ENCODE measurements at regions not wholly inside any gene's neighbourhood (a gene's known extent, or its start where the extent isn't known, plus 50 kb on each side); places are given as distances from the start of the nearest gene placed in this dataset.

DNA sequence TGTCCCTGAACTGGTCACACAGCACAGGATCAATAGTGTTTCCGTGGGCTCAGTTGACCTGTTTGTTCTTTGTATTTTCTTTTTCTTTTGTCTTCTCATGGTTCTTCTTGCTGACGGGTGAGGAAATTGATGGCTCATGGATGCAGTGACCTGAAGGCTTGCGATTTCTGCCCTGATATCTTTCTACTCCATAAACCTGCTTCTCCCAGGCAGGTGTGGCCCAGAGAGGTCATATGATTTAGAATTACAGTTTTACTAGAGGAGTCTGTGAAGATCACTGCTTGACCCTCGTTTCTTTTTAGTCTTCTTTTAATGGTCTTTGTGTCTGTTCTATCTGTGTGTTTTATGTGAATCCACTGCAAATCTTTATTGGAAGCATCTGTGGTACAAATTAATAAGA lies 195.1 kb upstream of the KLF6 start:
- Histone ChIP-seq H3K27ac (peak overlapping the region in 3 of 4 donors; percentile 37 to 65 (median 46)), H3K36me3 (no peaks in the 10 kb centered on the region), H3K27me3 (no peaks in the 10 kb centered on the region), H3K9me3 (no peaks in the 10 kb centered on the region), H3K4me1 (peaks cover 0 to 26% (median 8%) of the 10 kb centered on the region in 4 donors), H3K4me3 (no peak overlapping the region)
- TF ChIP-seq POLR2AphosphoS5 (IDR thresholded peaks at IDR 0.05) (no peak), EP300 (IDR thresholded peaks at IDR 0.05; ENCODE audit: low read depth) (no peak), POLR2A (IDR thresholded peaks at IDR 0.05) (no peak)
- TF ChIP-seq, protein P1, sequence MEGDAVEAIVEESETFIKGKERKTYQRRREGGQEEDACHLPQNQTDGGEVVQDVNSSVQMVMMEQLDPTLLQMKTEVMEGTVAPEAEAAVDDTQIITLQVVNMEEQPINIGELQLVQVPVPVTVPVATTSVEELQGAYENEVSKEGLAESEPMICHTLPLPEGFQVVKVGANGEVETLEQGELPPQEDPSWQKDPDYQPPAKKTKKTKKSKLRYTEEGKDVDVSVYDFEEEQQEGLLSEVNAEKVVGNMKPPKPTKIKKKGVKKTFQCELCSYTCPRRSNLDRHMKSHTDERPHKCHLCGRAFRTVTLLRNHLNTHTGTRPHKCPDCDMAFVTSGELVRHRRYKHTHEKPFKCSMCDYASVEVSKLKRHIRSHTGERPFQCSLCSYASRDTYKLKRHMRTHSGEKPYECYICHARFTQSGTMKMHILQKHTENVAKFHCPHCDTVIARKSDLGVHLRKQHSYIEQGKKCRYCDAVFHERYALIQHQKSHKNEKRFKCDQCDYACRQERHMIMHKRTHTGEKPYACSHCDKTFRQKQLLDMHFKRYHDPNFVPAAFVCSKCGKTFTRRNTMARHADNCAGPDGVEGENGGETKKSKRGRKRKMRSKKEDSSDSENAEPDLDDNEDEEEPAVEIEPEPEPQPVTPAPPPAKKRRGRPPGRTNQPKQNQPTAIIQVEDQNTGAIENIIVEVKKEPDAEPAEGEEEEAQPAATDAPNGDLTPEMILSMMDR (IDR thresholded peaks at IDR 0.05) = no peak
- in situ Hi-C loops (cut with MboI; ENCODE audit: low pct_ligation_motif_present in 1 of 4, low pct_unique_long_range_greater_than_20kb in 1 of 4, low sequenced_read_pairs in 3 of 4) = no loop called here
- 55 to 74% methylated on average over 3 to 4 of the region's 4 CpGs for WGBS, 2 donors (ENCODE audit: low coverage in 1 of 2)
- no peak for DNase-seq
- intact Hi-C loops (cut with DNase I; ENCODE audit: low total_unique reads) = no loop called here

DNA sequence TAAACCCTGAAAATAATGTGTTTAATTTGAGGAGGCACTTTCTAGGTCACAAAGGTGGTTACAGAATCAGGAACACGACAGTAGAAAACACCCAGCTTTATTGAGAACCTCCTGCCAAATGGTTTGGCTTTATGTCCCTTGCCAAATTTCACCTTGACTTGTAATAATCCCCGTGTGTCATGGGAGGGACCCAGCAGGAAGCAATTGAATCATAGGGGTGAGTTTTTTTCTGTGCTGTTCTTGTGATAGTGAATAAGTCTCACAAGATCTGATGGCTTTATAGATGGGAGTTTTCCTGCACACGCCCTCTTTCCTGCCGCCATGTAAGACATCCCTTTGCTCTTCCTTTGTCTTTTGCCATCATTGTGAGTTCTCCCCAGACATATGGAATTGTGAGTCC lies 193.8 kb upstream of the KLF6 start:
- H3K27ac ChIP-seq = peak overlapping the region in 3 of 4 donors; percentile 37 to 65 (median 46)
- peak in 1 of 3 donors; percentile 41 for TF ChIP-seq POLR2AphosphoS5 (IDR thresholded peaks at IDR 0.05)
- TF ChIP-seq EP300 (IDR thresholded peaks at IDR 0.05; ENCODE audit: low read depth) = no peak
- no peak for TF ChIP-seq POLR2A (IDR thresholded peaks at IDR 0.05)
- TF ChIP-seq, protein P1 (IDR thresholded peaks at IDR 0.05) = no peak
- in situ Hi-C loops (cut with MboI; ENCODE audit: low pct_ligation_motif_present in 1 of 4, low pct_unique_long_range_greater_than_20kb in 1 of 4, low sequenced_read_pairs in 3 of 4) = no loop called here
- DNase-seq = no peak
- no peaks in the 10 kb centered on the region for H3K36me3 ChIP-seq
- intact Hi-C loops (cut with DNase I; ENCODE audit: low total_unique reads) = no loop called here
- no peaks in the 10 kb centered on the region for H3K27me3 ChIP-seq
- WGBS, 2 donors (ENCODE audit: low coverage in 1 of 2) = 40 to 52% methylated on average over 1 to 4 of the region's 4 CpGs
- H3K4me3 ChIP-seq = no peak overlapping the region
- peaks cover 0 to 26% (median 8%) of the 10 kb centered on the region in 4 donors for H3K4me1 ChIP-seq
- H3K9me3 ChIP-seq = no peaks in the 10 kb centered on the region

DNA sequence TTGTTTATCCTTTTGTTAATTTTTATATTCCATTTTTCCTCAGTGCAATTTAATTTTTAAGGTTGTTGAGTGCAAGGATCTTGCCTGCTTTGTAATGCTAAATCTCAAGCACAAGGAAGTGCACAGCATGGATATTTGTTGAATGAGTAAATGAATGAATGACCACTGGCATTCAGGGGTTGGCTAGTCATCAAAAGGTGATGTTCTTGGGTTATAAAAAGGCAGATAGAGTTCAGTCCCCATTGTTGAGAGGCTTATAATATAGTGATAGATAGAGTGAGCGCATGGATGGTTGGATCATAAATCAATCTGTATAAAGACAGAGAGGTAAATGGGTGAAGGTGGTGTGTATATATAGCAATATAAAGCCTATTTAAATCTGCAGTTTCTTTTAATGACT lies 193.2 kb upstream of the KLF6 start:
- DNase-seq = no peak
- intact Hi-C loops (cut with DNase I; ENCODE audit: low total_unique reads) (no loop called here), in situ Hi-C loops (cut with MboI; ENCODE audit: low pct_ligation_motif_present in 1 of 4, low pct_unique_long_range_greater_than_20kb in 1 of 4, low sequenced_read_pairs in 3 of 4) (no loop called here)
- Histone ChIP-seq H3K4me1 (peaks cover 0 to 26% (median 8%) of the 10 kb centered on the region in 4 donors), H3K36me3 (no peaks in the 10 kb centered on the region), H3K27ac (peak overlapping the region in 3 of 4 donors; percentile 31 to 65 (median 46)), H3K27me3 (no peaks in the 10 kb centered on the region), H3K9me3 (no peaks in the 10 kb centered on the region), H3K4me3 (no peak overlapping the region)
- WGBS, 2 donors (ENCODE audit: low coverage in 1 of 2) = 67 to 88% methylated on average over 1 of the region's 1 CpG
- peak in 1 of 3 donors; percentile 4 for TF ChIP-seq POLR2AphosphoS5 (IDR thresholded peaks at IDR 0.05)
- TF ChIP-seq POLR2A (IDR thresholded peaks at IDR 0.05) = no peak

- no peak for TF ChIP-seq EP300 (IDR thresholded peaks at IDR 0.05; ENCODE audit: low read depth)
- TF ChIP-seq, protein P1 (IDR thresholded peaks at IDR 0.05) = no peak
- TF ChIP-seq POLR2AphosphoS5 (IDR thresholded peaks at IDR 0.05) = no peak
- TF ChIP-seq POLR2A (IDR thresholded peaks at IDR 0.05) = no peak
- no peaks in the 10 kb centered on the region for H3K9me3 ChIP-seq
- no peak overlapping the region for H3K4me3 ChIP-seq
- peak overlapping the region in 1 of 4 donors; percentile 65 for H3K27ac ChIP-seq
- peaks cover 0 to 26% (median 8%) of the 10 kb centered on the region in 4 donors for H3K4me1 ChIP-seq
- H3K36me3 ChIP-seq = no peaks in the 10 kb centered on the region
- no peak for DNase-seq
- WGBS, 2 donors (ENCODE audit: low coverage in 1 of 2) = 87 to 89% methylated on average over 6 of the region's 6 CpGs
- H3K27me3 ChIP-seq = no peaks in the 10 kb centered on the region
- intact Hi-C loops (cut with DNase I; ENCODE audit: low total_unique reads) (no loop called here), in situ Hi-C loops (cut with MboI; ENCODE audit: low pct_ligation_motif_present in 1 of 4, low pct_unique_long_range_greater_than_20kb in 1 of 4, low sequenced_read_pairs in 3 of 4) (no loop called here)
Measured at GRCh38 chr10:3977761-3978160, 192.8 kb upstream of the KLF6 start.

DNA sequence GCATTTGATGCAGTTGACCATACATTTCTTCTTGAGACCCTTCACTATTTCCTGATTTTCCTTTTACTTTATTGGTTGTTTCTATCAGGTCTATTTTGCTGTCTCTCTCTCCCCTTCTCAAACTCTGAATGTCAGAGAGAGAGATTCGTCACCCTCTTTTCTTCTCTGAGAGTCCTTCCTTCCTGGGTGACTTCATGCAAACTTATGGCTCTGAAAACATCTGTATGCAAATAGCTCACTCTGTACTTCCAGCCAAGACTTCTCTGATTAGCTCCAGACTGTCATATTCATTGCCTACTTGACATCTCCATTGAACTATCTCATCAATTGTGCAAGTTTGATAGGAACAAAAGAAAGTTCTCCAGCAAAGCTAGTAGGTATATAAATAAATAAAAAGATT lies 191.7 kb upstream of the KLF6 start:
- no peaks in the 10 kb centered on the region for H3K9me3 ChIP-seq
- TF ChIP-seq, protein P1 (IDR thresholded peaks at IDR 0.05) = no peak
- TF ChIP-seq POLR2A (IDR thresholded peaks at IDR 0.05) = no peak
- TF ChIP-seq EP300 (IDR thresholded peaks at IDR 0.05; ENCODE audit: low read depth) = no peak
- TF ChIP-seq POLR2AphosphoS5 (IDR thresholded peaks at IDR 0.05) = no peak
- no peak overlapping the region for H3K4me3 ChIP-seq
- no peak overlapping the region for H3K27ac ChIP-seq
- no peak for DNase-seq
- in situ Hi-C loops (cut with MboI; ENCODE audit: low pct_ligation_motif_present in 1 of 4, low pct_unique_long_range_greater_than_20kb in 1 of 4, low sequenced_read_pairs in 3 of 4) = no loop called here
- WGBS, 2 donors (ENCODE audit: low coverage in 1 of 2) = 30 to 59% methylated on average over 1 of the region's 1 CpG
- no peaks in the 10 kb centered on the region for H3K27me3 ChIP-seq
- intact Hi-C loops (cut with DNase I; ENCODE audit: low total_unique reads) = no loop called here
- no peaks in the 10 kb centered on the region for H3K36me3 ChIP-seq
- H3K4me1 ChIP-seq = peaks cover 0 to 26% (median 8%) of the 10 kb centered on the region in 4 donors
